SHP77 (cell line): ENCODE measurements at regions not wholly inside any gene's neighbourhood (a gene's known extent, or its start where the extent isn't known, plus 50 kb on each side); places are given as distances from the start of the nearest gene placed in this dataset.
"Not testable (repeated sequence)": the region's sequence is repeated elsewhere in the genome, so short reads cannot be mapped to it uniquely, and the experiment has no call there.

ENCODE experiments used
- DNase-seq, 2 experiments: peaks; one replicate each; lab custom pipeline; 2025; lab: John Stamatoyannopoulos, UW

GRCh38 chr20:29533566-29534177, 1723.8 kb upstream of the DEFB115 start:
- DNase-seq: peak in 1 of 2 experiments; percentile 57

DNA sequence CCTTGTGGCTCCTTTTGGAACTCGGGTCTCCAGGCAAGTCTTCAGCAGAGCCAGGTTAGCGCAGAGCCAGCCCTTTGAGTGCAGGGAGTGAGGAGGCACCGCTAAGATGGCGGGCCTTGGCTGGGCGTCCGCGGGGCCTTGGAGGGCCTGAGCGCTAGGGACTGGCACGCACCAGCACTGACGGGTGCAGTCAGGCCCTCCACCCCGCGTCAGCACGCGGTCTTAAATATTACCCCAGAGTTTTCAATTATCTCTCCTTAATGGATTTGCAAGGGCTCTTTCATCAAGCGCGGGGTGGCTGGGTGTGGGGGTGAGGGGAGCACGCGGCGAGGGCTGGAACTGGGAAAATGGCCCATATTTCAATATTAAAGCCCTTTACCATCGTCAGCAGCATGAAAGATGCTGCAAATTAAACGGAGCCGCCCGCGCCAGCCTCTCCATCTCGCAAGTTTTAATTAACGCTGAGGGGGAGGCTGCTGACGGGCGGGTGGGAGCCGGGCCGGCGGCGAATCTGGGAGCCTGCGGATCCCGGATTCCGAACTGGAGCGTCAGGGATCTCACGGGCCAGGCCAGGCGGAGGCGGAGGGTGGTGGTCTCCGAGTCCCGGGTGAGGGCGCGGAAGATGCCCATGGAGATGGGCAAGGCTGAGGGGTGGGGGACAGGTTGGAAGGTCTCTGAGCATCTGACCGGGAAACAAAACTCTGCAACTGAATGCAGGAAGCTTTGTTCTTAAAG, 1690.4 kb upstream of the DEFB115 start:
- not testable (repeated sequence) for DNase-seq

DNA sequence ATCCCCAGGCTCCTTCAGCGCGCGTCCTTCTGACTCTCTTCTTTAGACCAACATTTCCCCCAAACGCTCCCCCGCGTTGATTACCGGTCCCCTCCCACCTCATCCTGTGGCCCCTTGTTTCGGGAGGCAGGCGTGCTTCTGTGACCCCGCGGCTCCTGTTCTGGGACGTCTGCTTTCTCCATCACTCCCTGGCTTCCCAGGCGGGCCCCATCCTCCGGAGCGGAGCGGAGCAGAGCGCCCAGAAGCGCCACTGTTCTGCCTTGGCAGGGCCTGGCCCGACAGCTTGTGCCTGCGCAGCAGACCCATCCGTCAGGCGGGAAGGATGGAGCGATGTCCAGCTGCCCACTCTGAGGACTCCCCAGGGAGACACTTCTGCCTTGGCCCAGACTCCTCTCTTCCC, 1689.8 kb upstream of the DEFB115 start:
- DNase-seq: not testable (repeated sequence)

DNA sequence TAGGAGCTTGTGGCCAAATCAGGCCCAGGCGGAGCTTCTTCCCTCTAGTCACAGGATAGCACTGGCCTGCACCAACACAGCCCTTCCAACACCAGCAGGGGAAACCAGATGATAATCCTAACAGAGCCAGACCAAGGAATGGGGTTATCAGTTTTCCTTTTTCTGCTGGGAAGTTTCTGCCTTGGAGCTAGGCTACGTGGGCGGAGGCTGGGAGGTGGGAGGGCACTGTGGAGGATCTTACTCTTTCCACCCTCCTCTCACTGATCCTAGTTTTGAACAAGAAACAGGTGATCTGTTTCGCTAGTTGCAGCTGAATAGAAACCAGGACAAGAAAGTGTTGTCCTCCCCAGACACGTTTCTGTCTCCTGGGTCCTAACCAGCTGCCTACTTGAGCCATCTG, 1687.3 kb upstream of the DEFB115 start:
- not testable (repeated sequence) for DNase-seq

DNA sequence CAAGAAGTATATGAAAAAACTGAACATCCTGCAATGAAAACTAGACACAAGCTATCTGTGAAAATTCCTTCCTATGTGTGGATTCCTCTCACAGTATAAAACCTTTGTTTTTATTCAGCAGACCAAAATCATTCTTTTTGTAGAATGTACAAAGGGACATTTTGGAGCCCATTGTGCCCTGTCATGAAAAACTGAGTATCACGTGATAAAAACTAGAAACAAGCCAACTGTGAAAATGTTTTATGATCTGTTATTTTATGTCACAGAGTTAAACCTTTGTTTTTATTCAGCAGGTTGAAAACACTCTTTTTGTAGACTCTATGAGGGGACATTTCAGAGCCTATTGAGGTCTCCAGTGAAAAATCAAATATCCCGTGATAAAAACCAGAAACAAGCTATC, 1667.9 kb upstream of the DEFB115 start:
- DNase-seq: not testable (repeated sequence)

DNA sequence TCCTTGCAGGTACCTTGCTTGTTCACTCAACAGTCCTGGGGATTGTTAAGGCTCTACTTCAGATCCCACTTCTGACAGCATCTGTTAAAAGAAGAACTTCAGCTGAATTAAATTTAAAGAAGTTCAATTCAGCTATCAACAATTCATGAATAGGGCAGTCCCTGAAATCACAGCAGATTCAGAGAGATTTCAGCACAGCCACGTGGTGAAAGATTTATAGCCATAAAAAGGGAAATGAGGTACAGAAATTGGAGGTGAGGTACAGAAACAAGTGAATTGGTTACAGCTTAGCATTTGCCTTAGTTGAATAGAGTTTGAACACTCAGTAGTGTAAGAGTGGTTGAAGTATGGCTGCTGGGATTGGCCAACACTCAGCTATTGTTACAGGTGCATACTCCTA, 1653.3 kb upstream of the DEFB115 start:
- DNase-seq: not testable (repeated sequence)

DNA sequence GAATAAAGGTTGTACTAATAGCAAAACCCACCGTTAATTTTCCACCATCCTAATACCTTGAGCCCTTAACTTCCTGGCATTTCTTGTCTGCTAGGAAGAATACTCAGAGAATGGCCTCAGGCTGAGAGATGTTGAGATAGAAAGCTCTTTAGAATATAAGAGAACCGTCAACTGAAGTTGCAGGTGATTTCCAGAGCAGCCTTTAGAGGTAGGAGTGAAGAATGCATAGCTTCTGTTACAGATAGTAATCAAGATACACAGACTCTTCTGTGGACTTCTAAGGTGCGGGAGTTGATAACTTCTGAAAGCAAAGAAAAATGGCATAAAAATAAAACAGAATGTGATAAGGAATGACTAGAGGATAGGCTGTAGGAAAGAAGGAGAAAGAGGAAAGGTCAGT, 1651.3 kb upstream of the DEFB115 start:
- not testable (repeated sequence) for DNase-seq

GRCh38 chr20:29629395-29629794, 1628.1 kb upstream of the DEFB115 start:
- DNase-seq: not testable (repeated sequence)
